Caco-2 (cell line): ENCODE measurements at regions not wholly inside any gene's neighbourhood (a gene's known extent, or its start where the extent isn't known, plus 50 kb on each side); places are given as distances from the start of the nearest gene placed in this dataset.

Experiments
- BruUV-seq: library from RNA; stranded (reverse); fragments of 400-500 nt; replicated peaks from 2 replicates; lab custom pipeline; 2021; lab: Mats Ljungman, UMichigan
- CTCF ChIA-PET: fragments of 300-600 bp; sonication (Branson Sonifier 250); formaldehyde crosslinking; loops from one replicate; lab custom pipeline; 2022; ENCODE audit warnings: antibody characterized with exemption; lab: Charles Lee
- POLR2A ChIA-PET: fragments of 300-600 bp; sonication (Branson Sonifier 250); formaldehyde crosslinking; loops from one replicate; lab custom pipeline; 2022; ENCODE audit warnings: antibody characterized with exemption; lab: Charles Lee
- DNase-seq, 2 experiments: peaks; one replicate each; pipeline versions ENCODE4 v3.0.0 to v3.0.0-alpha.2; 2020 to 2022
- H3K27me3 ChIP-seq: replicated peaks from 2 replicates; pipeline ENCODE4 v1.6.0; 2011; ENCODE audit warnings: low read length; ENCODE audit not compliant: control insufficient read depth, insufficient read depth
- H3K36me3 ChIP-seq: 2 replicates; pipeline ENCODE4 v1.5.1; 2011; ENCODE audit warnings: low read length; ENCODE audit not compliant: control insufficient read depth, insufficient read depth
- H3K4me1 ChIP-seq: fragments of 250-450 bp; sonication (Bioruptor Pico); 2 replicates; pipeline ENCODE4 v1.5.1; 2020; ENCODE audit warnings: mild to moderate bottlenecking
- H3K4me3 ChIP-seq: 2 replicates; pipeline ENCODE4 v1.5.1; 2011; ENCODE audit warnings: low read depth, mild to moderate bottlenecking, control low read depth, low read length
- H3K9me3 ChIP-seq: fragments of 250-450 bp; sonication (Bioruptor Pico); 2 replicates; pipeline ENCODE4 v1.5.1; 2020; ENCODE audit warnings: mild to moderate bottlenecking, moderate library complexity
- H3K27ac Mint-ChIP-seq: one replicate; pipeline ENCODE4 v1.8.0; 2022; ENCODE audit warnings: mixed read lengths; ENCODE audit not compliant: unreplicated experiment
- H3K27me3 Mint-ChIP-seq: one replicate; pipeline ENCODE4 v1.8.0; 2022; ENCODE audit warnings: mixed read lengths; ENCODE audit not compliant: insufficient read depth, unreplicated experiment
- H3K36me3 Mint-ChIP-seq: one replicate; pipeline ENCODE4 v1.8.0; 2022; ENCODE audit warnings: mild to moderate bottlenecking, mixed read lengths; ENCODE audit not compliant: insufficient read depth, unreplicated experiment
- H3K4me1 Mint-ChIP-seq: one replicate; pipeline ENCODE4 v1.8.0; 2022; ENCODE audit warnings: low read depth, mixed read lengths; ENCODE audit not compliant: unreplicated experiment
- H3K4me3 Mint-ChIP-seq: one replicate; pipeline ENCODE4 v1.8.0; 2022; ENCODE audit warnings: mild to moderate bottlenecking, moderate library complexity, mixed read lengths; ENCODE audit not compliant: unreplicated experiment
- H3K9me3 Mint-ChIP-seq: one replicate; pipeline ENCODE4 v1.8.0; 2022; ENCODE audit warnings: mixed read lengths; ENCODE audit not compliant: unreplicated experiment
- CTCF ChIP-seq, 2 experiments: fragments of 200-600 bp in 1 of 2; IDR thresholded peaks; 1 replicate in 1 of 2; 2 replicates in 1 of 2; pipeline versions ENCODE4 v1.5.1 to v1.8.0; 2011 to 2022; ENCODE audit warnings: antibody characterized with exemption in 1 of 2, control low read depth in 1 of 2, inconsistent platforms in 1 of 2, low read depth in 1 of 2, low read length in 1 of 2, mild to moderate bottlenecking in 1 of 2, moderate library complexity in 1 of 2; ENCODE audit not compliant: insufficient read depth in 1 of 2, severe bottlenecking in 1 of 2, unreplicated experiment in 1 of 2
- intact Hi-C: fragments of 100-400 bp; cut with micrococcal nuclease; formaldehyde crosslinking; loops from one replicate; pipeline ENCODE4 v1.10.0; 2022; ENCODE audit not compliant: unreplicated experiment

- ChIA-PET POLR2A (no interaction called here), CTCF (no interaction called here)
- Histone ChIP-seq H3K27me3 (no peaks in the 10 kb centered on the region), H3K4me3 (no peak overlapping the region), H3K36me3 (no peaks in the 10 kb centered on the region), H3K9me3 (no peaks in the 10 kb centered on the region), H3K4me1 (0 out of 2 replicates have a peak, but pooled peaks cover 3% of the 10 kb centered on the region)
- Mint-ChIP-seq H3K9me3 (no peaks in the 10 kb centered on the region), H3K36me3 (no peaks in the 10 kb centered on the region), H3K27ac (no peak overlapping the region), H3K27me3 (no peaks in the 10 kb centered on the region), H3K4me1 (peaks cover 10% of the 10 kb centered on the region), H3K4me3 (no peak overlapping the region)
- no peak for TF ChIP-seq CTCF (IDR thresholded peaks at IDR 0.05; ENCODE audit: insufficient read depth in 1 of 2, low read depth in 1 of 2, low read length in 1 of 2, severe bottlenecking in 1 of 2, unreplicated experiment in 1 of 2)
- BruUV-seq = no TSS peak
- intact Hi-C loops = no loop called here
- DNase-seq = no peak
Observed at GRCh38 chr14:53896726-53897125, 59.9 kb downstream of the BMP4 start.

- no peaks in the 10 kb centered on the region for H3K9me3 Mint-ChIP-seq
- peaks cover 19% of the 10 kb centered on the region for H3K4me1 ChIP-seq
- CTCF ChIA-PET = interaction anchor here (0.6 to 0.8 kb wide), 2 partner anchors 9 to 39 kb away, joined by 3 read pairs; no protein-coding TSS in a partner anchor
- H3K27me3 ChIP-seq = no peaks in the 10 kb centered on the region
- no TSS peak for BruUV-seq
- TF ChIP-seq CTCF (IDR thresholded peaks at IDR 0.05; ENCODE audit: insufficient read depth in 1 of 2, low read depth in 1 of 2, low read length in 1 of 2, severe bottlenecking in 1 of 2, unreplicated experiment in 1 of 2) = no peak
- no peak overlapping the region for H3K4me3 ChIP-seq
- no peak overlapping the region for H3K4me3 Mint-ChIP-seq
- intact Hi-C loops = no loop called here
- POLR2A ChIA-PET = interaction anchor here (0.6 kb wide), 1 partner anchor 55 kb away, joined by 3 read pairs; no protein-coding TSS in a partner anchor
- no peak for DNase-seq
- no peaks in the 10 kb centered on the region for H3K27me3 Mint-ChIP-seq
- H3K4me1 Mint-ChIP-seq = peaks cover 24% of the 10 kb centered on the region
- no peaks in the 10 kb centered on the region for H3K36me3 ChIP-seq
- no peak overlapping the region for H3K27ac Mint-ChIP-seq
- H3K36me3 Mint-ChIP-seq = no peaks in the 10 kb centered on the region
- H3K9me3 ChIP-seq = no peaks in the 10 kb centered on the region
Observed at GRCh38 chr14:53894456-53894855, 62.2 kb downstream of the BMP4 start.

GRCh38 chr14:53893374-53893773 is 63.3 kb downstream of the BMP4 start:
- H3K27me3 ChIP-seq = no peaks in the 10 kb centered on the region
- no peak overlapping the region for H3K4me3 Mint-ChIP-seq
- BruUV-seq = no TSS peak
- H3K9me3 Mint-ChIP-seq = no peaks in the 10 kb centered on the region
- H3K4me1 ChIP-seq = peaks cover 29% of the 10 kb centered on the region
- no peak overlapping the region for H3K4me3 ChIP-seq
- H3K27me3 Mint-ChIP-seq = no peaks in the 10 kb centered on the region
- H3K9me3 ChIP-seq = no peaks in the 10 kb centered on the region
- ChIA-PET CTCF (no interaction called here), POLR2A (no interaction called here)
- no peak overlapping the region for H3K27ac Mint-ChIP-seq
- intact Hi-C loops = no loop called here
- no peak for DNase-seq
- TF ChIP-seq CTCF (IDR thresholded peaks at IDR 0.05; ENCODE audit: insufficient read depth in 1 of 2, low read depth in 1 of 2, low read length in 1 of 2, severe bottlenecking in 1 of 2, unreplicated experiment in 1 of 2) = no peak
- no peaks in the 10 kb centered on the region for H3K36me3 ChIP-seq
- H3K36me3 Mint-ChIP-seq = no peaks in the 10 kb centered on the region
- H3K4me1 Mint-ChIP-seq = peaks cover 35% of the 10 kb centered on the region
